ENCODE measurements at regions not wholly inside any gene's neighbourhood (a gene's known extent, or its start where the extent isn't known, plus 50 kb on each side); places are given as distances from the start of the nearest gene placed in this dataset.

- TF ChIP-seq RARB (CRISPR knock-in tag; IDR thresholded peaks at IDR 0.05) (no peak), TOX (CRISPR knock-in tag; IDR thresholded peaks at IDR 0.05; ENCODE audit: borderline replicate concordance) (no peak), ZFP30 (CRISPR knock-in tag; IDR thresholded peaks at IDR 0.05) (no peak), ISL1 (CRISPR knock-in tag; IDR thresholded peaks at IDR 0.05) (no peak), PATZ1 (CRISPR knock-in tag; IDR thresholded peaks at IDR 0.05; ENCODE audit: borderline replicate concordance) (no peak), CREB5 (CRISPR knock-in tag; IDR thresholded peaks at IDR 0.05; ENCODE audit: low read depth) (no peak), ZNF70 (CRISPR knock-in tag; IDR thresholded peaks at IDR 0.05) (no peak), ZNF565 (CRISPR knock-in tag; conservative IDR thresholded peaks at IDR 0.05; ENCODE audit: low read depth) (no peak), PPARA (CRISPR knock-in tag; IDR thresholded peaks at IDR 0.05; ENCODE audit: borderline replicate concordance) (no peak), ESRRG (CRISPR knock-in tag; IDR thresholded peaks at IDR 0.05) (no peak), OSR1 (CRISPR knock-in tag; IDR thresholded peaks at IDR 0.05) (no peak), BACH2 (CRISPR knock-in tag; IDR thresholded peaks at IDR 0.05; ENCODE audit: borderline replicate concordance) (no peak)
- TF ChIP-seq, protein P1, sequence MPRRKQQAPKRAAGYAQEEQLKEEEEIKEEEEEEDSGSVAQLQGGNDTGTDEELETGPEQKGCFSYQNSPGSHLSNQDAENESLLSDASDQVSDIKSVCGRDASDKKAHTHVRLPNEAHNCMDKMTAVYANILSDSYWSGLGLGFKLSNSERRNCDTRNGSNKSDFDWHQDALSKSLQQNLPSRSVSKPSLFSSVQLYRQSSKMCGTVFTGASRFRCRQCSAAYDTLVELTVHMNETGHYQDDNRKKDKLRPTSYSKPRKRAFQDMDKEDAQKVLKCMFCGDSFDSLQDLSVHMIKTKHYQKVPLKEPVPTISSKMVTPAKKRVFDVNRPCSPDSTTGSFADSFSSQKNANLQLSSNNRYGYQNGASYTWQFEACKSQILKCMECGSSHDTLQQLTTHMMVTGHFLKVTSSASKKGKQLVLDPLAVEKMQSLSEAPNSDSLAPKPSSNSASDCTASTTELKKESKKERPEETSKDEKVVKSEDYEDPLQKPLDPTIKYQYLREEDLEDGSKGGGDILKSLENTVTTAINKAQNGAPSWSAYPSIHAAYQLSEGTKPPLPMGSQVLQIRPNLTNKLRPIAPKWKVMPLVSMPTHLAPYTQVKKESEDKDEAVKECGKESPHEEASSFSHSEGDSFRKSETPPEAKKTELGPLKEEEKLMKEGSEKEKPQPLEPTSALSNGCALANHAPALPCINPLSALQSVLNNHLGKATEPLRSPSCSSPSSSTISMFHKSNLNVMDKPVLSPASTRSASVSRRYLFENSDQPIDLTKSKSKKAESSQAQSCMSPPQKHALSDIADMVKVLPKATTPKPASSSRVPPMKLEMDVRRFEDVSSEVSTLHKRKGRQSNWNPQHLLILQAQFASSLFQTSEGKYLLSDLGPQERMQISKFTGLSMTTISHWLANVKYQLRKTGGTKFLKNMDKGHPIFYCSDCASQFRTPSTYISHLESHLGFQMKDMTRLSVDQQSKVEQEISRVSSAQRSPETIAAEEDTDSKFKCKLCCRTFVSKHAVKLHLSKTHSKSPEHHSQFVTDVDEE (CRISPR knock-in tag; IDR thresholded peaks at IDR 0.05), result no peak
Measured at GRCh38 chr3:96175500-96175899, 638.9 kb upstream of the EPHA6 start.
